CD14-positive monocyte (primary cell): ENCODE measurements at regions not wholly inside any gene's neighbourhood (a gene's known extent, or its start where the extent isn't known, plus 50 kb on each side); places are given as distances from the start of the nearest gene placed in this dataset.

ENCODE experiments used
- DNase-seq, 3 donors: peaks; one replicate each; pipeline ENCODE4 v3.0.0-alpha.2; 2011 to 2022
- H2AFZ ChIP-seq: 2 replicates; pipeline ENCODE4 v1.6.0; 2012; ENCODE audit warnings: mild to moderate bottlenecking, low read depth, low read length, inconsistent platforms; ENCODE audit not compliant: insufficient read depth, poor library complexity, severe bottlenecking
- H3K27ac ChIP-seq, 2 donors: 1 replicate in 1 of 2; 2 replicates in 1 of 2; pipeline ENCODE4 v1.5.1; 2012 to 2013; ENCODE audit warnings: low read length in 2 of 2, control low read depth in 1 of 2, inconsistent platforms in 1 of 2, low read depth in 1 of 2, mild to moderate bottlenecking in 1 of 2
- H3K27me3 ChIP-seq, 2 donors: one replicate each; pipeline versions ENCODE4 v1.6.0 to v1.6.1; 2011 to 2013; ENCODE audit warnings: low read length in 2 of 2; ENCODE audit not compliant: control insufficient read depth in 2 of 2, insufficient read depth in 2 of 2
- H3K36me3 ChIP-seq, 2 donors: replicated peaks in 1 of 2; 1 replicate in 1 of 2; 2 replicates in 1 of 2; pipeline versions ENCODE4 v1.5.1 to v1.6.1; 2012 to 2013; ENCODE audit warnings: low read length in 2 of 2, control low read depth in 1 of 2, inconsistent platforms in 1 of 2, mild to moderate bottlenecking in 1 of 2; ENCODE audit not compliant: insufficient read depth in 2 of 2, control insufficient read depth in 1 of 2
- H3K4me1 ChIP-seq, 2 donors: 1 replicate in 1 of 2; 2 replicates in 1 of 2; pipeline versions ENCODE4 v1.5.1 to v1.6.1; 2012 to 2013; ENCODE audit warnings: low read length in 2 of 2, control low read depth in 1 of 2, inconsistent platforms in 1 of 2, mild to moderate bottlenecking in 1 of 2, moderate library complexity in 1 of 2; ENCODE audit not compliant: insufficient read depth in 2 of 2, control insufficient read depth in 1 of 2
- H3K4me2 ChIP-seq: replicated peaks from 2 replicates; pipeline ENCODE3; 2012; ENCODE audit warnings: low read length, moderate library complexity, mild to moderate bottlenecking; ENCODE audit not compliant: poor library complexity, severe bottlenecking; ENCODE audit errors: extremely low read depth
- H3K4me3 ChIP-seq, 3 experiments: fragments of 200-600 bp in 1 of 3; sonication (generic) in 1 of 3; replicated peaks in 1 of 3; 1 replicate in 2 of 3; 2 replicates in 1 of 3; pipeline ENCODE4 v1.5.1; 2011 to 2013; ENCODE audit warnings: low read length in 3 of 3, mild to moderate bottlenecking in 3 of 3, control low read depth in 2 of 3, low read depth in 2 of 3, inconsistent platforms in 1 of 3, moderate library complexity in 1 of 3
- H3K79me2 ChIP-seq: 2 replicates; pipeline ENCODE4 v1.6.0; 2012; ENCODE audit warnings: mild to moderate bottlenecking, control low read depth, inconsistent platforms, low read length, moderate library complexity; ENCODE audit not compliant: insufficient read depth
- H3K9ac ChIP-seq: 2 replicates; pipeline ENCODE4 v1.6.0; 2017; ENCODE audit warnings: low read length, mild to moderate bottlenecking; ENCODE audit not compliant: insufficient read depth, poor library complexity, severe bottlenecking
- H3K9me3 ChIP-seq, 2 donors: replicated peaks in 1 of 2; 1 replicate in 1 of 2; 2 replicates in 1 of 2; pipeline versions ENCODE4 v1.5.1 to v1.6.1; 2012 to 2013; ENCODE audit warnings: low read length in 2 of 2, control low read depth in 1 of 2; ENCODE audit not compliant: control insufficient read depth in 1 of 2, insufficient read depth in 1 of 2
- H4K20me1 ChIP-seq: 2 replicates; pipeline ENCODE4 v1.6.0; 2012; ENCODE audit warnings: mild to moderate bottlenecking, low read length, control low read depth, moderate library complexity; ENCODE audit not compliant: insufficient read depth
- H3K27ac Mint-ChIP-seq, 7 donors: one replicate each; pipeline ENCODE4 v1.8.0; 2020; ENCODE audit warnings: mild to moderate bottlenecking in 7 of 7, mixed read lengths in 7 of 7, moderate library complexity in 6 of 7, inconsistent platforms in 2 of 7
- H3K27me3 Mint-ChIP-seq, 3 donors: one replicate each; pipeline ENCODE4 v1.8.0; 2021 to 2022; ENCODE audit warnings: low read depth in 3 of 3, mild to moderate bottlenecking in 3 of 3, mixed read lengths in 3 of 3, moderate library complexity in 3 of 3, inconsistent platforms in 1 of 3
- H3K36me3 Mint-ChIP-seq, 2 donors: one replicate each; pipeline ENCODE4 v1.8.0; 2020; ENCODE audit warnings: mixed read lengths in 2 of 2, inconsistent platforms in 1 of 2, mild to moderate bottlenecking in 1 of 2
- H3K4me1 Mint-ChIP-seq: one replicate; pipeline ENCODE4 v1.8.0; 2020; ENCODE audit warnings: mild to moderate bottlenecking, mixed read lengths
- H3K4me3 Mint-ChIP-seq, 2 donors: one replicate each; pipeline ENCODE4 v1.8.0; 2020; ENCODE audit warnings: mild to moderate bottlenecking in 2 of 2, mixed read lengths in 2 of 2, moderate library complexity in 1 of 2
- H3K9me3 Mint-ChIP-seq, 7 donors: one replicate each; pipeline ENCODE4 v1.8.0; 2020 to 2022; ENCODE audit warnings: mixed read lengths in 7 of 7, mild to moderate bottlenecking in 6 of 7, moderate library complexity in 6 of 7, inconsistent platforms in 2 of 7
- CTCF ChIP-seq: fragments of 200-600 bp; IDR thresholded peaks from one replicate; pipeline ENCODE4 v1.8.0; 2022; ENCODE audit warnings: antibody characterized with exemption, mild to moderate bottlenecking
- whole genome bisulfite sequencing: methylation state at CpG from one replicate; pipeline ENCODE4 v1.1.5; 2013; ENCODE audit warnings: missing lambda C conversion rate; ENCODE audit not compliant: insufficient coverage; 5-methylcytosine and 5-hydroxymethylcytosine counted together
- intact Hi-C, 2 donors: fragments of 100-400 bp; cut with micrococcal nuclease; formaldehyde crosslinking; loops; one replicate each; pipeline versions ENCODE4 v1.15.0 to v1.15.1; 2023

GRCh38 chr11:70839851-70840250 lies 412.5 kb downstream of the SHANK2 start:
- Mint-ChIP-seq H3K9me3 (peaks cover 3 to 9% (median 4%) of the 10 kb centered on the region in 7 donors), H3K27me3 (peaks cover 0 to 10% (median 6%) of the 10 kb centered on the region in 3 donors), H3K36me3 (no peaks in the 10 kb centered on the region), H3K4me1 (no peaks in the 10 kb centered on the region), H3K4me3 (no peak overlapping the region), H3K27ac (no peak overlapping the region)
- H4K20me1 ChIP-seq: no peaks in the 10 kb centered on the region
- H3K79me2 ChIP-seq: no peaks in the 10 kb centered on the region
- no peaks in the 10 kb centered on the region for H3K4me1 ChIP-seq
- H3K4me3 ChIP-seq: no peak overlapping the region
- no peaks in the 10 kb centered on the region for H3K9me3 ChIP-seq
- H3K9ac ChIP-seq: no peak overlapping the region
- no peaks in the 10 kb centered on the region for H3K27me3 ChIP-seq
- no peak overlapping the region for H3K4me2 ChIP-seq
- no peak overlapping the region for H2AFZ ChIP-seq
- DNase-seq: no peak
- no peak overlapping the region for H3K27ac ChIP-seq
- WGBS: 93% methylated on average over 9 of the region's 10 CpGs
- no peaks in the 10 kb centered on the region for H3K36me3 ChIP-seq
- TF ChIP-seq CTCF: no peak
- intact Hi-C loops: no loop called here

GRCh38 chr11:70841264-70841663 lies 411.1 kb downstream of the SHANK2 start:
- no peak for TF ChIP-seq CTCF
- no peaks in the 10 kb centered on the region for H3K79me2 ChIP-seq
- 98% methylated on average over 6 of the region's 8 CpGs for WGBS
- intact Hi-C loops: no loop called here
- no peak overlapping the region for H3K4me3 ChIP-seq
- Mint-ChIP-seq H3K27ac (no peak overlapping the region), H3K4me1 (no peaks in the 10 kb centered on the region), H3K27me3 (peaks cover 3 to 15% (median 15%) of the 10 kb centered on the region in 3 donors), H3K4me3 (no peak overlapping the region), H3K36me3 (no peaks in the 10 kb centered on the region), H3K9me3 (peaks cover 3 to 9% (median 6%) of the 10 kb centered on the region in 7 donors)
- H3K4me2 ChIP-seq: no peak overlapping the region
- no peaks in the 10 kb centered on the region for H3K4me1 ChIP-seq
- H3K36me3 ChIP-seq: no peaks in the 10 kb centered on the region
- H3K9ac ChIP-seq: no peak overlapping the region
- no peak overlapping the region for H2AFZ ChIP-seq
- DNase-seq: no peak
- no peaks in the 10 kb centered on the region for H4K20me1 ChIP-seq
- H3K27ac ChIP-seq: no peak overlapping the region
- no peaks in the 10 kb centered on the region for H3K9me3 ChIP-seq
- H3K27me3 ChIP-seq: peaks cover 0 to 2% of the 10 kb centered on the region in 2 donors
